H9 (cell line): ENCODE measurements at regions not wholly inside any gene's neighbourhood (a gene's known extent, or its start where the extent isn't known, plus 50 kb on each side); places are given as distances from the start of the nearest gene placed in this dataset.

ENCODE experiments used
- DNase-seq: peaks from one replicate; pipeline ENCODE4 v3.0.0-alpha.2; 2017
- H2AFZ ChIP-seq: one replicate; pipeline ENCODE4 v1.6.1; 2013; ENCODE audit warnings: mild to moderate bottlenecking, low read length, control low read depth, moderate library complexity
- H2AK5ac ChIP-seq: 2 replicates; pipeline ENCODE4 v1.6.1; 2013; ENCODE audit warnings: low read length, control low read depth, mixed read lengths; ENCODE audit not compliant: insufficient read length
- H2BK120ac ChIP-seq: one replicate; pipeline ENCODE4 v1.6.1; 2013; ENCODE audit warnings: low read depth, mild to moderate bottlenecking, low read length, control low read depth, inconsistent platforms; ENCODE audit not compliant: poor library complexity, severe bottlenecking
- H2BK12ac ChIP-seq: 2 replicates; pipeline ENCODE4 v1.6.1; 2013; ENCODE audit warnings: low read length, control low read depth, mixed read lengths, low read depth; ENCODE audit not compliant: insufficient read length
- H2BK15ac ChIP-seq: 2 replicates; pipeline ENCODE4 v1.6.1; 2013; ENCODE audit warnings: low read depth, low read length, control low read depth
- H2BK20ac ChIP-seq: one replicate; pipeline ENCODE4 v1.6.1; 2013; ENCODE audit warnings: low read depth, mild to moderate bottlenecking, low read length, control low read depth, inconsistent platforms; ENCODE audit not compliant: poor library complexity, severe bottlenecking
- H2BK5ac ChIP-seq: 2 replicates; pipeline ENCODE4 v1.6.1; 2013; ENCODE audit warnings: low read length, control low read depth, mixed read lengths; ENCODE audit not compliant: insufficient read length
- H3K14ac ChIP-seq: 2 replicates; pipeline ENCODE4 v1.6.1; 2013; ENCODE audit warnings: low read length, control low read depth; ENCODE audit not compliant: insufficient read depth
- H3K18ac ChIP-seq: 2 replicates; pipeline ENCODE4 v1.6.1; 2013; ENCODE audit warnings: low read depth, mild to moderate bottlenecking, mixed read lengths, low read length, control low read depth; ENCODE audit not compliant: insufficient read length
- H3K23ac ChIP-seq: 2 replicates; pipeline ENCODE4 v1.6.1; 2013; ENCODE audit warnings: low read length, control low read depth, mixed read lengths, low read depth; ENCODE audit not compliant: insufficient read length
- H3K23me2 ChIP-seq: 2 replicates; pipeline ENCODE4 v1.6.1; 2013; ENCODE audit warnings: low read depth, mild to moderate bottlenecking, mixed read lengths, low read length, control low read depth; ENCODE audit not compliant: insufficient read length, poor library complexity, severe bottlenecking
- H3K27ac ChIP-seq: 2 replicates; pipeline ENCODE4 v1.5.1; 2013; ENCODE audit warnings: low read length, control low read depth, mixed read lengths, low read depth; ENCODE audit not compliant: insufficient read length
- H3K27me3 ChIP-seq: 2 replicates; pipeline ENCODE4 v1.6.1; 2013; ENCODE audit warnings: low read length, control low read depth, inconsistent platforms; ENCODE audit not compliant: insufficient read depth
- H3K4ac ChIP-seq: 2 replicates; pipeline ENCODE4 v1.6.1; 2013; ENCODE audit warnings: low read depth, mild to moderate bottlenecking, control low read depth, inconsistent platforms, low read length, moderate library complexity
- H3K4me1 ChIP-seq: 2 replicates; pipeline ENCODE4 v1.6.1; 2013; ENCODE audit warnings: low read length, control low read depth, inconsistent platforms; ENCODE audit not compliant: insufficient read depth
- H3K4me2 ChIP-seq: 2 replicates; pipeline ENCODE4 v1.6.1; 2013; ENCODE audit warnings: low read length, control low read depth, mixed read lengths; ENCODE audit not compliant: insufficient read length, insufficient read depth
- H3K56ac ChIP-seq: 2 replicates; pipeline ENCODE4 v1.6.1; 2013; ENCODE audit warnings: low read depth, mild to moderate bottlenecking, mixed read lengths, low read length, control low read depth; ENCODE audit not compliant: insufficient read length
- H3K79me1 ChIP-seq: 2 replicates; pipeline ENCODE4 v1.6.1; 2013; ENCODE audit warnings: low read depth, mild to moderate bottlenecking, moderate library complexity, low read length, control low read depth, inconsistent platforms; ENCODE audit not compliant: insufficient read depth, poor library complexity, severe bottlenecking
- H3K79me2 ChIP-seq: 2 replicates; pipeline ENCODE4 v1.6.1; 2013; ENCODE audit warnings: low read length, control low read depth, inconsistent platforms; ENCODE audit not compliant: insufficient read depth
- H3K9ac ChIP-seq: 2 replicates; pipeline ENCODE4 v1.6.1; 2013; ENCODE audit warnings: low read length, control low read depth, mixed read lengths; ENCODE audit not compliant: insufficient read length; ENCODE audit errors: extremely low read depth
- H3K9me3 ChIP-seq: one replicate; pipeline ENCODE4 v1.6.1; 2013; ENCODE audit warnings: low read depth, low read length, inconsistent platforms; ENCODE audit not compliant: control insufficient read depth
- H3T11ph ChIP-seq: one replicate; pipeline ENCODE4 v1.6.1; 2013; ENCODE audit warnings: mild to moderate bottlenecking, low read length, control low read depth, inconsistent platforms
- H4K20me1 ChIP-seq: one replicate; pipeline ENCODE4 v1.6.1; 2013; ENCODE audit not compliant: control insufficient read depth, insufficient read length, insufficient read depth
- H4K5ac ChIP-seq: 2 replicates; pipeline ENCODE4 v1.6.1; 2013; ENCODE audit warnings: low read depth, mild to moderate bottlenecking, mixed read lengths, low read length, control low read depth; ENCODE audit not compliant: insufficient read length
- H4K8ac ChIP-seq: replicated peaks from 2 replicates; pipeline ENCODE4 v1.6.1; 2013; ENCODE audit warnings: low read length, control low read depth, mixed read lengths, low read depth; ENCODE audit not compliant: insufficient read length
- H4K91ac ChIP-seq: 2 replicates; pipeline ENCODE4 v1.6.1; 2013; ENCODE audit warnings: low read depth, mild to moderate bottlenecking, moderate library complexity, mixed read lengths, low read length, control low read depth; ENCODE audit not compliant: insufficient read length
- H3K27ac Mint-ChIP-seq, 3 experiments: 2 replicates in 2 of 3; 3 replicates in 1 of 3; pipeline ENCODE4 v1.8.0; 2020 to 2021; ENCODE audit warnings: mixed read lengths in 3 of 3, mild to moderate bottlenecking in 1 of 3, moderate library complexity in 1 of 3
- H3K27me3 Mint-ChIP-seq: 2 replicates; pipeline ENCODE4 v1.8.0; 2021; ENCODE audit warnings: low read depth, mild to moderate bottlenecking, moderate library complexity, mixed read lengths
- H3K36me3 Mint-ChIP-seq, 3 experiments: 2 replicates in 2 of 3; 3 replicates in 1 of 3; pipeline ENCODE4 v1.8.0; 2020 to 2021; ENCODE audit warnings: low read depth in 3 of 3, mixed read lengths in 3 of 3; ENCODE audit not compliant: insufficient read depth in 1 of 3
- H3K4me1 Mint-ChIP-seq, 2 experiments: 2 replicates each; pipeline ENCODE4 v1.8.0; 2020; ENCODE audit warnings: mixed read lengths in 2 of 2
- H3K4me3 Mint-ChIP-seq, 2 experiments: 2 replicates in 1 of 2; 3 replicates in 1 of 2; pipeline ENCODE4 v1.8.0; 2020 to 2021; ENCODE audit warnings: mild to moderate bottlenecking in 2 of 2, mixed read lengths in 2 of 2, moderate library complexity in 1 of 2
- H3K9me3 Mint-ChIP-seq, 2 experiments: 2 replicates in 1 of 2; 3 replicates in 1 of 2; pipeline ENCODE4 v1.8.0; 2020; ENCODE audit warnings: mild to moderate bottlenecking in 2 of 2, mixed read lengths in 2 of 2, moderate library complexity in 1 of 2
- WGBS: extraction: QIAGEN DNeasy Blood & Tissue Kit; methylation state at CpG from one replicate; pipeline ENCODE4 v1.1.7; 2013; ENCODE audit warnings: missing lambda C conversion rate, low lambda C conversion rate, mixed read lengths; ENCODE audit not compliant: insufficient read length; ENCODE audit errors: extremely low coverage; 5-methylcytosine and 5-hydroxymethylcytosine counted together
- TF ChIP-seq, protein P1 (sequence below): fragments of 200-600 bp; sonication (generic); conservative IDR thresholded peaks from 3 replicates; pipeline ENCODE4 v1.8.0; 2021; ENCODE audit warnings: antibody characterized with exemption, mild to moderate bottlenecking

DNA sequence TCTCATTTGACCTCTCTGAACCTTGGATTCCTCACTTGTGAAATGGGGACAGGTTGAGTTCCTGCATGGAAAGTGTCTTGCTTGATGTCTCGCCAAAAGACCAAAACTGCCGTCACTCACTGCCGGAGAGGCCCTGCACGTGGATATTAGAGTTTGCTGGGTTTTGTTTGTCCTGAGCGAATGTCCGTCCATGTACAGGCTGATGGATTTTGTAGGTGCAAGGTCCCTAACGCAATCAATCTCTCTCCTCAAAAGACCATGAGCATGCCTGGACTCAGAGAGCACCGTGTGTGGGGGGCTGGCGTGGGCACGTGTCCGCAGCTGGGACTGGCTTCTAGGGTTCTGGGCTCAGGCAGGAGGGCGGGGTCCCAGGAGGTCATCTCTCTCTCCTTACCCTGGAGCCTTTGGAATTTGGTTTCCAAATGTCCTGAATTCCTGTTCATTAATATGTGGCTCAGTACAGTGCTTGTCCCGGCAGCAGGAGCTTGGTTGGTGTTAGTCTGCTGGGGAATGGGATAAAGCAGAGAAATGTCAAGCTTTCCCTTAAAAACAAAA lies 146.0 kb upstream of the IER5L start:
- Histone ChIP-seq H3K9me3 (no peaks in the 10 kb centered on the region), H3T11ph (no peak overlapping the region), H3K4me2 (no peak overlapping the region), H3K27me3 (no peaks in the 10 kb centered on the region), H3K79me1 (no peaks in the 10 kb centered on the region), H3K4ac (no peak overlapping the region), H2BK20ac (no peak overlapping the region), H2BK15ac (no peak overlapping the region), H4K91ac (no peak overlapping the region), H4K20me1 (no peaks in the 10 kb centered on the region), H4K5ac (no peak overlapping the region), H2BK12ac (no peak overlapping the region), H2BK120ac (no peak overlapping the region), H3K23ac (no peak overlapping the region), H3K9ac (no peak overlapping the region), H3K18ac (no peak overlapping the region), H3K27ac (no peak overlapping the region), H4K8ac (no peak overlapping the region), H2AFZ (no peak overlapping the region), H3K4me1 (no peaks in the 10 kb centered on the region), H3K23me2 (no peaks in the 10 kb centered on the region), H2AK5ac (no peak overlapping the region), H2BK5ac (no peak overlapping the region), H3K14ac (no peak overlapping the region; the same call in 1 of the 2 replicates), H3K56ac (no peak overlapping the region), H3K79me2 (no peaks in the 10 kb centered on the region)
- WGBS = no CpG with 5 or more reads among the region's 13 CpGs
- Mint-ChIP-seq H3K36me3 (no peaks in the 10 kb centered on the region; a peak in 2 of 7 replicates), H3K27ac (no peak overlapping the region), H3K4me1 (peaks cover 8 to 25% of the 10 kb centered on the region in 2 experiments), H3K27me3 (0 out of 2 replicates have a peak, but pooled peaks cover 1% of the 10 kb centered on the region), H3K9me3 (no peaks in the 10 kb centered on the region; a peak in 1 of 5 replicates), H3K4me3 (no peak overlapping the region)
- TF ChIP-seq, protein P1, sequence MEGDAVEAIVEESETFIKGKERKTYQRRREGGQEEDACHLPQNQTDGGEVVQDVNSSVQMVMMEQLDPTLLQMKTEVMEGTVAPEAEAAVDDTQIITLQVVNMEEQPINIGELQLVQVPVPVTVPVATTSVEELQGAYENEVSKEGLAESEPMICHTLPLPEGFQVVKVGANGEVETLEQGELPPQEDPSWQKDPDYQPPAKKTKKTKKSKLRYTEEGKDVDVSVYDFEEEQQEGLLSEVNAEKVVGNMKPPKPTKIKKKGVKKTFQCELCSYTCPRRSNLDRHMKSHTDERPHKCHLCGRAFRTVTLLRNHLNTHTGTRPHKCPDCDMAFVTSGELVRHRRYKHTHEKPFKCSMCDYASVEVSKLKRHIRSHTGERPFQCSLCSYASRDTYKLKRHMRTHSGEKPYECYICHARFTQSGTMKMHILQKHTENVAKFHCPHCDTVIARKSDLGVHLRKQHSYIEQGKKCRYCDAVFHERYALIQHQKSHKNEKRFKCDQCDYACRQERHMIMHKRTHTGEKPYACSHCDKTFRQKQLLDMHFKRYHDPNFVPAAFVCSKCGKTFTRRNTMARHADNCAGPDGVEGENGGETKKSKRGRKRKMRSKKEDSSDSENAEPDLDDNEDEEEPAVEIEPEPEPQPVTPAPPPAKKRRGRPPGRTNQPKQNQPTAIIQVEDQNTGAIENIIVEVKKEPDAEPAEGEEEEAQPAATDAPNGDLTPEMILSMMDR = no peak
- no peak for DNase-seq
